ENCODE measurements at regions not wholly inside any gene's neighbourhood (a gene's known extent, or its start where the extent isn't known, plus 50 kb on each side); places are given as distances from the start of the nearest gene placed in this dataset.

- intact Hi-C loops (cut with DNase I; ENCODE audit: low total_unique reads) = no loop called here
- 62% methylated on average over 9 of the region's 9 CpGs for WGBS, 2 donors
- no peak for DNase-seq (ENCODE audit: low spot score in 2 of 2)
- no peak overlapping the region for H3K4me3 ChIP-seq (ENCODE audit: low read depth, poor library complexity, severe bottlenecking)
- TF ChIP-seq POLR2A (IDR thresholded peaks at IDR 0.05) = no peak
- TF ChIP-seq, protein P1, sequence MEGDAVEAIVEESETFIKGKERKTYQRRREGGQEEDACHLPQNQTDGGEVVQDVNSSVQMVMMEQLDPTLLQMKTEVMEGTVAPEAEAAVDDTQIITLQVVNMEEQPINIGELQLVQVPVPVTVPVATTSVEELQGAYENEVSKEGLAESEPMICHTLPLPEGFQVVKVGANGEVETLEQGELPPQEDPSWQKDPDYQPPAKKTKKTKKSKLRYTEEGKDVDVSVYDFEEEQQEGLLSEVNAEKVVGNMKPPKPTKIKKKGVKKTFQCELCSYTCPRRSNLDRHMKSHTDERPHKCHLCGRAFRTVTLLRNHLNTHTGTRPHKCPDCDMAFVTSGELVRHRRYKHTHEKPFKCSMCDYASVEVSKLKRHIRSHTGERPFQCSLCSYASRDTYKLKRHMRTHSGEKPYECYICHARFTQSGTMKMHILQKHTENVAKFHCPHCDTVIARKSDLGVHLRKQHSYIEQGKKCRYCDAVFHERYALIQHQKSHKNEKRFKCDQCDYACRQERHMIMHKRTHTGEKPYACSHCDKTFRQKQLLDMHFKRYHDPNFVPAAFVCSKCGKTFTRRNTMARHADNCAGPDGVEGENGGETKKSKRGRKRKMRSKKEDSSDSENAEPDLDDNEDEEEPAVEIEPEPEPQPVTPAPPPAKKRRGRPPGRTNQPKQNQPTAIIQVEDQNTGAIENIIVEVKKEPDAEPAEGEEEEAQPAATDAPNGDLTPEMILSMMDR (IDR thresholded peaks at IDR 0.05) = no peak
These were observed 148.8 kb downstream of the ARL4C start for GRCh38 chr2:234348081-234348480.

GRCh38 chr2:234345921-234346320 is 151.0 kb downstream of the ARL4C start:
- intact Hi-C loops (cut with DNase I; ENCODE audit: low total_unique reads) = no loop called here
- DNase-seq (ENCODE audit: low spot score in 2 of 2) = no peak
- H3K4me3 ChIP-seq (ENCODE audit: low read depth, poor library complexity, severe bottlenecking) = no peak overlapping the region
- WGBS, 2 donors = 84 to 92% methylated on average over 5 of the region's 5 CpGs
- TF ChIP-seq, protein P1 (IDR thresholded peaks at IDR 0.05) = no peak
- TF ChIP-seq POLR2A (IDR thresholded peaks at IDR 0.05) = no peak

- H3K4me3 ChIP-seq (ENCODE audit: low read depth, poor library complexity, severe bottlenecking) = no peak overlapping the region
- intact Hi-C loops (cut with DNase I; ENCODE audit: low total_unique reads) = no loop called here
- WGBS, 2 donors = 89 to 95% methylated on average over 2 of the region's 2 CpGs
These were observed 152.9 kb downstream of the ARL4C start for GRCh38 chr2:234344012-234344411.

DNA sequence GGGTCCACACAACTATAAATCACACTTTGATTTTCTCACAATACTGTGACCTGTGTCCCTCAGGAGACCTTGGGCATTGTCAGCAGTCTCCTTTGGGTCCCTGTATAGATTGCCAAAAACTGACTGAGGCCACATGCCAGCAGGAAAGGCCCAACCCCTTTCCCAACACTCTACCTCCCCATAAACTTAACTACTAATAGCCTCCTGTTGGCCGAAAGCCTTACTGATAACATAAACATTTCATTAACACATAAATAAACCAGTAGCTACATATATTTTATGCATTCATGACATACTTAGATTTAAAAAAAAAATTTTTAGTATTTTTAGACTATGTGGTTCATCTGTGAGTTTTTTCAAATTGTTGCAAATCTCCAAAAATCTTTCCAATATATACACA is 153.5 kb downstream of the ARL4C start:
- no peak for DNase-seq (ENCODE audit: low spot score in 2 of 2)
- intact Hi-C loops (cut with DNase I; ENCODE audit: low total_unique reads) = no loop called here
- WGBS, 2 donors = 58 to 66% methylated on average over 1 of the region's 1 CpG
- TF ChIP-seq POLR2A (IDR thresholded peaks at IDR 0.05) = no peak
- TF ChIP-seq, protein P1 (IDR thresholded peaks at IDR 0.05) = no peak
- H3K4me3 ChIP-seq (ENCODE audit: low read depth, poor library complexity, severe bottlenecking) = no peak overlapping the region

More at GRCh38 chr2:234344012-234344411, 152.9 kb downstream of the ARL4C start:
- no peak for TF ChIP-seq POLR2A (IDR thresholded peaks at IDR 0.05)
- TF ChIP-seq, protein P1 (IDR thresholded peaks at IDR 0.05) = no peak
- DNase-seq (ENCODE audit: low spot score in 2 of 2) = no peak

GRCh38 chr2:234341306-234341985 is 155.4 kb downstream of the ARL4C start:
- DNase-seq (ENCODE audit: low spot score in 2 of 2) = no peak
- intact Hi-C loops (cut with DNase I; ENCODE audit: low total_unique reads) = no loop called here
- no peak overlapping the region for H3K4me3 ChIP-seq (ENCODE audit: low read depth, poor library complexity, severe bottlenecking)
- 73 to 75% methylated on average over 11 of the region's 11 CpGs for WGBS, 2 donors
- TF ChIP-seq, protein P1 (IDR thresholded peaks at IDR 0.05) = no peak

DNA sequence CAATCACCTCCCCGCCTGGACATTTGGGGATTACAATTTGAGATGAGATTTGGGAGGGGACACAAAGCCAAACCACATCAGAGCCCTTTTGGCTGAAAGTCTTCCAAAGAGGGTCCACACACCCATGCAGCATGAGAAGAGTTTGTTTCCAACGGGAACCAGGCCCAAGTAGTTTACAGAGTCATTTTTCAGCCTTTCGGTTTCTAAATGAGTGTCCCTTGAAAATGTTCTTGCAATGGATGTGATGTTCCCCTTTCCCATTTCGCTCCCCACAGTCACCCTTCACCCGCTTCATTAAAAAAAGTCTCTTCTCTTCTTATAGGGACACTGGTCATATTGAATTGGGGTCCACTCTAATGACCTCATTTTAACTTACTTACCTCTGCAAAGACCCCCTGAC is 157.4 kb downstream of the ARL4C start:
- H3K4me3 ChIP-seq (ENCODE audit: low read depth, poor library complexity, severe bottlenecking) = no peak overlapping the region
- no peak for TF ChIP-seq POLR2A (IDR thresholded peaks at IDR 0.05)
- TF ChIP-seq, protein P1 (IDR thresholded peaks at IDR 0.05) = no peak
- no peak for DNase-seq (ENCODE audit: low spot score in 2 of 2)
- 92 to 93% methylated on average over 5 of the region's 5 CpGs for WGBS, 2 donors
- intact Hi-C loops (cut with DNase I; ENCODE audit: low total_unique reads) = no loop called here

Measured in lower leg skin (tissue), 4 donors.